ENCODE measurements at regions not wholly inside any gene's neighbourhood (a gene's known extent, or its start where the extent isn't known, plus 50 kb on each side); places are given as distances from the start of the nearest gene placed in this dataset.
"Not testable (repeated sequence)": the region's sequence is repeated elsewhere in the genome, so short reads cannot be mapped to it uniquely, and the experiment has no call there.

DNA sequence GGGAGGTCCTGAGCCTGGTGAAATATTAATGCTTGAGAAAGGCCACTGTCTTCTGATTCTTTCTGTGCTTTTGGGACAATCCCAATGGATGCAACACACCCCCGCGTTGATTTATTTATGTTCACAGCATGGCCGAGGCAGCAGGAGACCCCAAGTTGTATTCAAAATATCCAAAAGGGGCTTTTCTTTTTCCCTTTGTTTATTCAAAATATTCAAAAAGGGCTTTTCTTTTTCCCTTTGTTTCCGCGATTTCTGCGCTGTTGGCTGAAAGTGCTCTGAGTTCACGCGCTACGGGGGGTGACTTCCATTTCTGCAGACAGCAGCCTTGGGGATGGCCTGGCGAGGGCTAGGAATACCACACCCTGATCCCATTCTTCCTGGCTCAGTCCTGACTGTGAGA is 59.5 kb upstream of the PPP2R3B start:
- Mint-ChIP-seq H3K27ac (no peak overlapping the region), H3K4me1 (peaks cover 17% of the 10 kb centered on the region), H3K36me3 (peaks cover 2% of the 10 kb centered on the region), H3K4me3 (peak overlapping the region; percentile 27), H3K9me3 (peaks cover 10% of the 10 kb centered on the region), H3K27me3 (ENCODE audit: insufficient read depth, low read depth) (peaks cover 7% of the 10 kb centered on the region)
- Histone ChIP-seq H2AFZ (replicated peaks) (no peak overlapping the region), H4K20me1 (ENCODE audit: low read depth) (no peaks in the 10 kb centered on the region), H3K4me2 (peak overlapping the region; percentile 65), H3K9ac (no peak overlapping the region), H3K4me1 (peaks cover 6% of the 10 kb centered on the region), H3K4me3 (peak overlapping the region; percentile 1), H3F3A (ENCODE audit: low read depth) (peaks cover 9% of the 10 kb centered on the region), H3K27ac (no peak overlapping the region), H3K9me3 (ENCODE audit: low read depth) (no peaks in the 10 kb centered on the region), H3K27me3 (peaks cover 43% of the 10 kb centered on the region), H3K79me2 (ENCODE audit: low read depth) (no peaks in the 10 kb centered on the region), H3K36me3 (no peaks in the 10 kb centered on the region)
- DNase-seq (ENCODE audit: low spot score): peak; percentile 85
- TF ChIP-seq EZH2 (IDR thresholded peaks at IDR 0.05): no peak
- TF ChIP-seq, protein P1, sequence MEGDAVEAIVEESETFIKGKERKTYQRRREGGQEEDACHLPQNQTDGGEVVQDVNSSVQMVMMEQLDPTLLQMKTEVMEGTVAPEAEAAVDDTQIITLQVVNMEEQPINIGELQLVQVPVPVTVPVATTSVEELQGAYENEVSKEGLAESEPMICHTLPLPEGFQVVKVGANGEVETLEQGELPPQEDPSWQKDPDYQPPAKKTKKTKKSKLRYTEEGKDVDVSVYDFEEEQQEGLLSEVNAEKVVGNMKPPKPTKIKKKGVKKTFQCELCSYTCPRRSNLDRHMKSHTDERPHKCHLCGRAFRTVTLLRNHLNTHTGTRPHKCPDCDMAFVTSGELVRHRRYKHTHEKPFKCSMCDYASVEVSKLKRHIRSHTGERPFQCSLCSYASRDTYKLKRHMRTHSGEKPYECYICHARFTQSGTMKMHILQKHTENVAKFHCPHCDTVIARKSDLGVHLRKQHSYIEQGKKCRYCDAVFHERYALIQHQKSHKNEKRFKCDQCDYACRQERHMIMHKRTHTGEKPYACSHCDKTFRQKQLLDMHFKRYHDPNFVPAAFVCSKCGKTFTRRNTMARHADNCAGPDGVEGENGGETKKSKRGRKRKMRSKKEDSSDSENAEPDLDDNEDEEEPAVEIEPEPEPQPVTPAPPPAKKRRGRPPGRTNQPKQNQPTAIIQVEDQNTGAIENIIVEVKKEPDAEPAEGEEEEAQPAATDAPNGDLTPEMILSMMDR (IDR thresholded peaks at IDR 0.05): no peak
- TF ChIP-seq EZH2phosphoT487 (IDR thresholded peaks at IDR 0.05): no peak

DNA sequence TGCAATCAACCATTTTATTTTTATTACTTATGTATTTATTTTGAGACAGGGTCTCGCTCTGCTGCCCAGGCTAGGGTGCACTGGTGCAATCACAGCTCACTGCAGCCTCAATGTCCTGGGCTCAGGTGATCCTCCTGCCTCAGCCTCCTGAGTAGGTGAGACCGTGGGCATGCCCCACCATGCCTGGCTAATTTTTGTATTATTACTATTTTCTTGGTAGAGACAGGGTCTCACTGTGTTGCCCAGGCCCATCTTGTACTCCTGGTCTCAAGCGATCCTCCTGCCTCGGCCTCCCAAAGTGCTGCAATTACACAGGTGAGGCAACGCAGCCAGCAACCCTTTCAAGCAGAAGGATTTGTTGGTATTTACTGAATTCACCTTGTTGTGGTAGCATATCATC is 60.3 kb upstream of the PPP2R3B start:
- H3K4me1 ChIP-seq: peaks cover 6% of the 10 kb centered on the region
- no peak for DNase-seq (ENCODE audit: low spot score)
- Mint-ChIP-seq H3K27ac (no peak overlapping the region), H3K27me3 (ENCODE audit: insufficient read depth, low read depth) (peaks cover 7% of the 10 kb centered on the region), H3K36me3 (peaks cover 2% of the 10 kb centered on the region), H3K9me3 (peaks cover 10% of the 10 kb centered on the region), H3K4me3 (no peak overlapping the region), H3K4me1 (peaks cover 17% of the 10 kb centered on the region)
- H3K4me2 ChIP-seq: no peak overlapping the region
- H3K79me2 ChIP-seq (ENCODE audit: low read depth): no peaks in the 10 kb centered on the region
- peaks cover 43% of the 10 kb centered on the region for H3K27me3 ChIP-seq
- no peaks in the 10 kb centered on the region for H3K9me3 ChIP-seq (ENCODE audit: low read depth)
- H2AFZ ChIP-seq (replicated peaks): no peak overlapping the region
- no peak overlapping the region for H3K27ac ChIP-seq
- no peak for TF ChIP-seq EZH2 (IDR thresholded peaks at IDR 0.05)
- TF ChIP-seq, protein P1 (IDR thresholded peaks at IDR 0.05): no peak
- TF ChIP-seq EZH2phosphoT487 (IDR thresholded peaks at IDR 0.05): no peak
- peaks cover 9% of the 10 kb centered on the region for H3F3A ChIP-seq (ENCODE audit: low read depth)
- no peaks in the 10 kb centered on the region for H4K20me1 ChIP-seq (ENCODE audit: low read depth)
- no peak overlapping the region for H3K9ac ChIP-seq
- no peak overlapping the region for H3K4me3 ChIP-seq
- no peaks in the 10 kb centered on the region for H3K36me3 ChIP-seq

DNA sequence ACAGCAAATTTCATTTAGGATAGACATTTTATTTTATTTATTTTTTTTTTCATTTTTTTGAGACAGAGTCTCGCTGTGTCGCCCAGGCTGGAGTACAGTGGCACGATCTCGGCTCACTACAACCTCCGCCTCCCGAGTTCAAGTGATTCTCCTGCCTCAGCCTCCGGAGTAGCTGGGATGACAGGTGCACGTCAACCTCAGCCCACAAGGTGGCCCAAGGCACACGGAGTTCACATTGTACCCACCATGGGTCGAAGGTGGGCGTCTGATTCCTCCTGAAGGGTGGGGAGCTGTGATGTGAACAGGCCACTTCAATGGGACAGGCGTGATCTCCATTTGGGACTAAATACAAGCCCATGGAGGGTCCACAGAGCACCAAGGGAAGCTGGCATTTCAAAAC is 65.0 kb upstream of the PPP2R3B start:
- not testable (repeated sequence) for H3K9ac ChIP-seq; H3K79me2 ChIP-seq (ENCODE audit: low read depth); H3K27me3 ChIP-seq; H3K27ac Mint-ChIP-seq; H3K4me1 ChIP-seq; H3K4me3 ChIP-seq; H3K4me2 ChIP-seq; H4K20me1 ChIP-seq (ENCODE audit: low read depth); H3F3A ChIP-seq (ENCODE audit: low read depth); H2AFZ ChIP-seq (replicated peaks); H3K27me3 Mint-ChIP-seq (ENCODE audit: insufficient read depth, low read depth); H3K9me3 ChIP-seq (ENCODE audit: low read depth); H3K36me3 Mint-ChIP-seq; H3K36me3 ChIP-seq; H3K4me1 Mint-ChIP-seq; H3K9me3 Mint-ChIP-seq; H3K4me3 Mint-ChIP-seq; H3K27ac ChIP-seq
- TF ChIP-seq, protein P1 (IDR thresholded peaks at IDR 0.05): peak; percentile 45
- peak; percentile 43 for DNase-seq (ENCODE audit: low spot score)

DNA sequence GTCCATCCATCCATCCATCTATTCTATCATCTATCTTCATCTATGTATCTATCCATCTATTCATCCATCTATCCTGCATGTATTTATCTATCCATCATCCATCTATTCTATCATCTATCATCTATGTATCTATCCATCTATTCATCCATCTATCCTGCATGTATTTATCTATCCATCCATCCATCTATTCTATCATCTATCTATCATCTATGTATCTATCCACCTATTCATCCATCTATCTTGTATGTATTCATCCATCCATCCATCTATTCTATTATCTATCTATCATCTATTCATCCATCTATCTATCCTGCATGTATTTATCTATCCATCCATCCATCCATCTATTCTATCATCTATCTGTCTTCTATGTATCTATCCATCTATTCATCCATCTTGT is 65.9 kb upstream of the PPP2R3B start:
- no peak overlapping the region for H3K27ac Mint-ChIP-seq
- peaks cover 4% of the 10 kb centered on the region for H3K4me1 Mint-ChIP-seq
- H3K4me3 Mint-ChIP-seq: no peak overlapping the region
- Histone ChIP-seq H3K4me2 (no peak overlapping the region), H3K27me3 (no peaks in the 10 kb centered on the region), H2AFZ (replicated peaks) (no peak overlapping the region), H3K36me3 (no peaks in the 10 kb centered on the region), H3K27ac (no peak overlapping the region), H3K4me1 (no peaks in the 10 kb centered on the region), H3K79me2 (ENCODE audit: low read depth) (no peaks in the 10 kb centered on the region), H3K9ac (no peak overlapping the region), H4K20me1 (ENCODE audit: low read depth) (no peaks in the 10 kb centered on the region), H3K9me3 (ENCODE audit: low read depth) (no peaks in the 10 kb centered on the region), H3K4me3 (no peak overlapping the region), H3F3A (ENCODE audit: low read depth) (peaks cover 3% of the 10 kb centered on the region)
- TF ChIP-seq EZH2 (IDR thresholded peaks at IDR 0.05) (no peak), EZH2phosphoT487 (IDR thresholded peaks at IDR 0.05) (no peak)
- TF ChIP-seq, protein P1 (IDR thresholded peaks at IDR 0.05): no peak
- no peak for DNase-seq (ENCODE audit: low spot score)
- peaks cover 12% of the 10 kb centered on the region for H3K27me3 Mint-ChIP-seq (ENCODE audit: insufficient read depth, low read depth)
- H3K36me3 Mint-ChIP-seq: no peaks in the 10 kb centered on the region
- H3K9me3 Mint-ChIP-seq: no peaks in the 10 kb centered on the region

DNA sequence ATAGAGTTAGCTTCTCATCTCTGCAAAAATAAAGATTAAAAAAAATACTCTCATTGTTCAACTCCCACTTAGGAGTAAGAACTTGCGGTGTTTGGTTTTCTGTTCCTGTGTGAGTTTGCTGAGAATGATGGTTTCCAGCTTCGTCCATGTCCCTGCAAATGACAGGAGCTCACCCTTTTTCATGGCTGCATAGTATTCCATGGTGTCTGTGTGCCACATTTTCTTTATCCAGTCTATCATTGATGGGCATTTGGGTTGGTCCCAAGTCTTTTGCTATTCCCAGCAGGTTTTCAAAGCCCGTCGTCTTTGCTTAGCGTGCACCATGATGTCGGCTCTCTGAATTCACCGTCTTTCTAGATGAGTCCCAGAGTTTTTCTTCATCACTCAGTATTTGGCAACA is 67.8 kb upstream of the PPP2R3B start:
- not testable (repeated sequence) for DNase-seq (ENCODE audit: low spot score); H3K27ac Mint-ChIP-seq; H3K9ac ChIP-seq; H3K4me1 Mint-ChIP-seq; H3K4me1 ChIP-seq; H3F3A ChIP-seq (ENCODE audit: low read depth); H2AFZ ChIP-seq (replicated peaks); H3K36me3 ChIP-seq; H3K4me3 ChIP-seq; H3K9me3 Mint-ChIP-seq; H3K4me2 ChIP-seq; H3K4me3 Mint-ChIP-seq; H3K36me3 Mint-ChIP-seq; H3K27ac ChIP-seq; H3K27me3 ChIP-seq; H3K79me2 ChIP-seq (ENCODE audit: low read depth); H4K20me1 ChIP-seq (ENCODE audit: low read depth); H3K9me3 ChIP-seq (ENCODE audit: low read depth)
- H3K27me3 Mint-ChIP-seq (ENCODE audit: insufficient read depth, low read depth): peaks cover 12% of the 10 kb centered on the region

All from neural progenitor cell (in vitro differentiated cells).